GM12878 (cell line): ENCODE measurements at regions not wholly inside any gene's neighbourhood (a gene's known extent, or its start where the extent isn't known, plus 50 kb on each side); places are given as distances from the start of the nearest gene placed in this dataset.

Experiments used
- ATAC-seq: fragments of 200-7000 bp; cut with Tn5 transposase; 3 replicates; pipeline ENCODE4 v1.9.1; 2020; ENCODE audit warnings: mild to moderate bottlenecking, moderate library complexity
- BruUV-seq: library from RNA; stranded (reverse); fragments of 400-500 nt; replicated peaks from 2 replicates; lab custom pipeline; 2021; lab: Mats Ljungman, UMichigan
- CTCF ChIA-PET: fragments of 300-600 bp; sonication (Branson Sonifier 250); formaldehyde crosslinking; extraction: SDS; loops from one replicate; lab custom pipeline; 2021; ENCODE audit warnings: inconsistent platforms; lab: Yijun Ruan, JAX
- POLR2A ChIA-PET: fragments of 350-600 bp; formaldehyde crosslinking; extraction: SDS; loops from one replicate; lab custom pipeline; 2021; ENCODE audit warnings: inconsistent platforms; lab: Charles Lee
- RAD21 ChIA-PET: fragments of 300-600 bp; sonication (Branson Sonifier 250); formaldehyde crosslinking; loops from one replicate; lab custom pipeline; 2023; ENCODE audit warnings: antibody characterized with exemption; ENCODE audit not compliant: unreplicated experiment; lab: Charles Lee
- SMC1A ChIA-PET: fragments of 300-600 bp; sonication (Branson Sonifier 250); formaldehyde crosslinking; loops from one replicate; lab custom pipeline; 2023; ENCODE audit not compliant: unreplicated experiment, uncharacterized antibody; lab: Charles Lee
- DNase-seq: peaks from one replicate; pipeline ENCODE4 v3.0.0-alpha.2; 2011; ENCODE audit warnings: low read depth, low spot score
- FAIRE-seq: peaks from 3 replicates; lab custom pipeline; 2011; peaks lifted over from hg19 to GRCh38; lab: Jason Lieb, UNC
- H2AFZ ChIP-seq: 2 replicates; pipeline ENCODE4 v1.6.0; 2011; ENCODE audit warnings: low read depth, low read length, control low read depth; ENCODE audit not compliant: control insufficient read depth
- H3K27ac ChIP-seq: 2 replicates; pipeline ENCODE4 v1.5.1; 2011; ENCODE audit warnings: control low read depth; ENCODE audit not compliant: control insufficient read depth, insufficient read depth
- H3K27me3 ChIP-seq, 2 experiments: replicated peaks in 1 of 2; 2 replicates each; pipeline versions ENCODE4 v1.6.0 to v1.6.1; 2011; ENCODE audit warnings: low read length in 1 of 2; ENCODE audit not compliant: control insufficient read depth in 2 of 2, insufficient read depth in 2 of 2
- H3K36me3 ChIP-seq, 2 experiments: 2 replicates each; pipeline ENCODE4 v1.5.1; 2011; ENCODE audit warnings: low read length in 1 of 2; ENCODE audit not compliant: control insufficient read depth in 2 of 2, insufficient read depth in 2 of 2
- H3K4me1 ChIP-seq: 2 replicates; pipeline ENCODE4 v1.6.1; 2011; ENCODE audit warnings: mild to moderate bottlenecking, low read length, moderate library complexity, mixed read lengths; ENCODE audit not compliant: control insufficient read depth, insufficient read depth
- H3K4me2 ChIP-seq: 2 replicates; pipeline ENCODE4 v1.6.0; 2011; ENCODE audit warnings: control low read depth; ENCODE audit not compliant: control insufficient read depth, insufficient read depth
- H3K4me3 ChIP-seq: fragments of 200-600 bp; sonication (generic); 2 replicates; pipeline ENCODE4 v1.5.1; 2016
- H3K79me2 ChIP-seq: 2 replicates; pipeline ENCODE4 v1.6.0; 2011; ENCODE audit warnings: low read length; ENCODE audit not compliant: control insufficient read depth, insufficient read depth
- H3K9ac ChIP-seq: 2 replicates; pipeline ENCODE4 v1.8.0; 2011; ENCODE audit warnings: low read length, control low read depth, mixed read lengths; ENCODE audit not compliant: control insufficient read depth, insufficient read depth
- H3K9me3 ChIP-seq: replicated peaks from 3 replicates; pipeline ENCODE4 v1.5.1; 2011; ENCODE audit warnings: mild to moderate bottlenecking, low read length; ENCODE audit not compliant: control insufficient read depth, insufficient read depth
- H4K20me1 ChIP-seq: 2 replicates; pipeline ENCODE4 v1.6.0; 2011; ENCODE audit not compliant: control insufficient read depth, insufficient read depth
- CHD2 ChIP-seq: IDR thresholded peaks from 2 replicates; pipeline ENCODE4 v1.6.1; 2011; ENCODE audit warnings: low read depth, low read length, improper control_type of control experiment, borderline replicate concordance
- ELK1 ChIP-seq: IDR thresholded peaks from 2 replicates; pipeline ENCODE4 v1.6.1; 2012; ENCODE audit warnings: low read depth, low read length, improper control_type of control experiment
- IRF4 ChIP-seq: IDR thresholded peaks from 2 replicates; pipeline ENCODE4 v1.6.1; 2011; ENCODE audit warnings: low read depth, low read length
- KDM1A ChIP-seq: fragments of 200-600 bp; sonication (generic); IDR thresholded peaks from 2 replicates; pipeline ENCODE4 v1.6.1; 2016; ENCODE audit warnings: borderline replicate concordance
- NR2F1 ChIP-seq: fragments of 450-650 bp; conservative IDR thresholded peaks from 2 replicates; pipeline ENCODE4 v1.6.1; 2017; ENCODE audit warnings: mild to moderate bottlenecking
- PAX8 ChIP-seq: fragments of 450-650 bp; IDR thresholded peaks from 2 replicates; pipeline ENCODE4 v1.6.1; 2017; ENCODE audit warnings: mild to moderate bottlenecking, moderate library complexity
- RBBP5 ChIP-seq: fragments of 200-600 bp; sonication (generic); conservative IDR thresholded peaks from 2 replicates; pipeline ENCODE4 v1.6.1; 2016
- RELA ChIP-seq: fragments of 450-650 bp; IDR thresholded peaks from 2 replicates; pipeline ENCODE4 v1.8.0; 2014; ENCODE audit warnings: borderline replicate concordance; ENCODE audit not compliant: partially characterized antibody
- SREBF1 ChIP-seq: IDR thresholded peaks from 2 replicates; pipeline ENCODE4 v1.6.1; 2012; ENCODE audit warnings: mild to moderate bottlenecking, low read length
- SRF ChIP-seq, 2 experiments: IDR thresholded peaks; 2 replicates each; pipeline ENCODE4 v1.6.1; 2011; ENCODE audit warnings: low read depth in 2 of 2, low read length in 2 of 2, mild to moderate bottlenecking in 1 of 2, moderate library complexity in 1 of 2
- ZBTB11 ChIP-seq: fragments of 450-650 bp; formaldehyde crosslinking; IDR thresholded peaks from 2 replicates; pipeline ENCODE4 v1.5.0; 2022; ENCODE audit warnings: mild to moderate bottlenecking, missing genetic modification characterization
- ZBTB4 ChIP-seq: fragments of 450-650 bp; formaldehyde crosslinking; IDR thresholded peaks from 2 replicates; pipeline ENCODE4 v1.4.0; 2022; ENCODE audit warnings: mild to moderate bottlenecking, moderate library complexity
- ZNF384 ChIP-seq: IDR thresholded peaks from 2 replicates; pipeline ENCODE4 v1.6.1; 2012; ENCODE audit warnings: low read depth, mild to moderate bottlenecking, low read length, improper control_type of control experiment, borderline replicate concordance
- WGBS: methylation state at CpG from one replicate; pipeline ENCODE4 v1.1.6; 2016; ENCODE audit warnings: low lambda C conversion rate; ENCODE audit not compliant: insufficient replicate concordance, insufficient coverage; ENCODE audit errors: missing lambda C conversion rate; 5-methylcytosine and 5-hydroxymethylcytosine counted together
- in situ Hi-C: fragments of 300-500 bp; cut with MboI; formaldehyde crosslinking; loops from 9 replicates; pipeline ENCODE4 v1.14.3; 2018; ENCODE audit warnings: mixed read lengths
- intact Hi-C: fragments of 100-400 bp; cut with micrococcal nuclease; formaldehyde crosslinking; loops from one replicate; pipeline ENCODE4 v1.14.2; 2022; ENCODE audit not compliant: unreplicated experiment

GRCh38 chr22:19595532-19595931 is 71.3 kb upstream of the CLDN5 start (continued):
- TF ChIP-seq ELK1, result no peak
- TF ChIP-seq ZBTB11, result no peak
- no peak for TF ChIP-seq IRF4
- no peak for TF ChIP-seq RELA
- TF ChIP-seq SREBF1, result no peak
- TF ChIP-seq ZNF384, result no peak
- no peak for TF ChIP-seq RBBP5
- TF ChIP-seq, all 136 proteins: peak for 0

- no peak for DNase-seq
- POLR2A ChIA-PET, result no interaction called here
- CTCF ChIA-PET, result no interaction called here
- Histone ChIP-seq H3K27me3 (no peaks in the 10 kb centered on the region; a peak in 2 of 4 replicates), H4K20me1 (no peaks in the 10 kb centered on the region), H3K4me2 (no peak overlapping the region), H3K4me3 (no peak overlapping the region), H3K36me3 (no peaks in the 10 kb centered on the region), H3K9me3 (no peaks in the 10 kb centered on the region), H3K79me2 (no peaks in the 10 kb centered on the region), H3K27ac (no peak overlapping the region), H2AFZ (no peak overlapping the region), H3K4me1 (no peaks in the 10 kb centered on the region), H3K9ac (no peak overlapping the region)
- BruUV-seq, result no TSS peak
- intact Hi-C loops (no loop called here), in situ Hi-C loops (no loop called here)
- RAD21 ChIA-PET, result no interaction called here
- SMC1A ChIA-PET, result no interaction called here
- WGBS, result 37% methylated on average over 20 of the region's 20 CpGs
- no peak for ATAC-seq
- FAIRE-seq, result no peak
- TF ChIP-seq KDM1A (no peak), ZBTB4 (CRISPR knock-in tag) (no peak), PAX8 (no peak), SRF (IDR thresholded peaks at IDR 0.05; ENCODE audit: low read depth in 2 of 2, low read length in 2 of 2) (no peak), NR2F1 (no peak), CHD2 (no peak)
Observed at GRCh38 chr22:19596680-19597398, 72.6 kb upstream of the CLDN5 start.
